ENCODE measurements at regions not wholly inside any gene's neighbourhood (a gene's known extent, or its start where the extent isn't known, plus 50 kb on each side); places are given as distances from the start of the nearest gene placed in this dataset.

GRCh38 chr10:35765066-35765527 lies 123.0 kb upstream of the FZD8 start:
- Mint-ChIP-seq H3K27me3 (peaks cover 7% of the 10 kb centered on the region), H3K9me3 (ENCODE audit: insufficient read depth) (no peaks in the 10 kb centered on the region), H3K27ac (no peak overlapping the region), H3K4me3 (no peak overlapping the region), H3K4me1 (no peaks in the 10 kb centered on the region)
- ChIA-PET POLR2A (no interaction called here), CTCF (no interaction called here)
- peaks cover 0 to 4% (median 0%) of the 10 kb centered on the region in 3 donors for H3K9me3 ChIP-seq (ENCODE audit: control extremely low read depth in 1 of 3, control insufficient read depth in 2 of 3, insufficient read depth in 1 of 3, low read length in 2 of 3)
- DNase-seq (no peak), ATAC-seq (ENCODE audit: low read depth) (no peak)
- no peaks in the 10 kb centered on the region for H3K27me3 ChIP-seq (replicated peaks in 1 of 4; ENCODE audit: control extremely low read depth in 1 of 4, control insufficient read depth in 3 of 4, insufficient read depth in 4 of 4, low read length in 3 of 4)
- peak overlapping the region; percentile 38 for H2AFZ ChIP-seq (ENCODE audit: insufficient read depth, low read depth, low read length, poor library complexity, severe bottlenecking)
- no peaks in the 10 kb centered on the region for H3K79me2 ChIP-seq (ENCODE audit: control insufficient read depth, insufficient read depth, low read length)
- TF ChIP-seq, protein P1, sequence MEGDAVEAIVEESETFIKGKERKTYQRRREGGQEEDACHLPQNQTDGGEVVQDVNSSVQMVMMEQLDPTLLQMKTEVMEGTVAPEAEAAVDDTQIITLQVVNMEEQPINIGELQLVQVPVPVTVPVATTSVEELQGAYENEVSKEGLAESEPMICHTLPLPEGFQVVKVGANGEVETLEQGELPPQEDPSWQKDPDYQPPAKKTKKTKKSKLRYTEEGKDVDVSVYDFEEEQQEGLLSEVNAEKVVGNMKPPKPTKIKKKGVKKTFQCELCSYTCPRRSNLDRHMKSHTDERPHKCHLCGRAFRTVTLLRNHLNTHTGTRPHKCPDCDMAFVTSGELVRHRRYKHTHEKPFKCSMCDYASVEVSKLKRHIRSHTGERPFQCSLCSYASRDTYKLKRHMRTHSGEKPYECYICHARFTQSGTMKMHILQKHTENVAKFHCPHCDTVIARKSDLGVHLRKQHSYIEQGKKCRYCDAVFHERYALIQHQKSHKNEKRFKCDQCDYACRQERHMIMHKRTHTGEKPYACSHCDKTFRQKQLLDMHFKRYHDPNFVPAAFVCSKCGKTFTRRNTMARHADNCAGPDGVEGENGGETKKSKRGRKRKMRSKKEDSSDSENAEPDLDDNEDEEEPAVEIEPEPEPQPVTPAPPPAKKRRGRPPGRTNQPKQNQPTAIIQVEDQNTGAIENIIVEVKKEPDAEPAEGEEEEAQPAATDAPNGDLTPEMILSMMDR (IDR thresholded peaks at IDR 0.05) = no peak
- TF ChIP-seq EZH2 (IDR thresholded peaks at IDR 0.05; ENCODE audit: borderline replicate concordance, insufficient read depth, low read depth, low read length, poor library complexity, severe bottlenecking) = no peak
- WGBS (ENCODE audit: insufficient coverage) = 25% methylated on average over 23 of the region's 24 CpGs
- H3K4me2 ChIP-seq (replicated peaks; ENCODE audit: low read depth, low read length, poor library complexity, severe bottlenecking) = peak overlapping the region; percentile 8
- H4K20me1 ChIP-seq (ENCODE audit: control insufficient read depth, insufficient read depth, low read length, poor library complexity, severe bottlenecking) = no peaks in the 10 kb centered on the region
- no peak overlapping the region for H3K9ac ChIP-seq (ENCODE audit: low read length)
- intact Hi-C loops (cut with micrococcal nuclease) = no loop called here
- no peaks in the 10 kb centered on the region for H3K4me1 ChIP-seq (ENCODE audit: control insufficient read depth in 2 of 2, insufficient read depth in 2 of 2, low read length in 2 of 2)
- no peak overlapping the region for H3K27ac ChIP-seq (ENCODE audit: low read length in 2 of 2)
- H3K36me3 ChIP-seq (replicated peaks in 1 of 2; ENCODE audit: control extremely low read depth in 1 of 2, control insufficient read depth in 1 of 2, extremely low read depth in 1 of 2, insufficient read depth in 2 of 2, low read length in 1 of 2) = no peaks in the 10 kb centered on the region
- H3K4me3 ChIP-seq (ENCODE audit: control extremely low read depth in 1 of 5, extremely low read depth in 1 of 5, insufficient read depth in 1 of 5, low read depth in 2 of 5, low read length in 4 of 5) = no peak overlapping the region

DNA sequence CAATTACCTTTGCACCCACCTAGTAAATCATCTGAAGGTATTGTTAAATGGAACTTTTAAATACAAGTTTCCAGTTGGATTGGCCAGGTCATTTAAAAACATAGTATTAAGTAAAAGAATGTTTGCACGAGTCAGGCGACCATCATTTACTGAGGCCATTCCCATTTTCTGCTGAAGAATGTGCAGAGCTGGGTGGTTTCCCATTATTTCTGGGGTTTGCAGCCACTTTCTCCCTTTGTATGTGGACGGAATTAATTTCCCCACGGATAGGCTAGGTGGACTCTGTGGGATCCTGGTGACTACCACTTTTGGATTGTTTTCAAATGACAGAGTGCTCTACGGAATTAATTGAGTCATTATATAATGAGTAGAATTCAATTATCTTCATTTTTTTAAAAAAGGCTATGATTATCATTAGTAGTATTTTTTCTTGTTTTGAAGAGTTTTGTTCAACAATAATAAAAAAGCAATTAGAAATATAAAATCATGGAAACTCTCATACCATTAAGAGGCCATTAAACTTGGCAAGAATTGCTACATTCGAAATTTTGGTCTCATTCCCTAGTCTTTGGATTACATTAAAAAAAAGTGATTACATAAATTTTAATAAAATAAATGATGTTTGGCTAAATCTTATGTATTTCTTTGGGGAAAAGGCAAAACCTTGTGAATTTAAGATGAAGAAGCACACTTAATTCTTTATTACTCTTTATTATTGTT lies 120.4 kb upstream of the FZD8 start:
- H3K79me2 ChIP-seq (ENCODE audit: control insufficient read depth, insufficient read depth, low read length) = no peaks in the 10 kb centered on the region
- POLR2A ChIA-PET = no interaction called here
- DNase-seq (no peak), ATAC-seq (ENCODE audit: low read depth) (no peak)
- intact Hi-C loops (cut with micrococcal nuclease) = no loop called here
- no peaks in the 10 kb centered on the region for H3K9me3 Mint-ChIP-seq (ENCODE audit: insufficient read depth)
- no peaks in the 10 kb centered on the region for H4K20me1 ChIP-seq (ENCODE audit: control insufficient read depth, insufficient read depth, low read length, poor library complexity, severe bottlenecking)
- H3K27me3 ChIP-seq (replicated peaks in 1 of 4; ENCODE audit: control extremely low read depth in 1 of 4, control insufficient read depth in 3 of 4, insufficient read depth in 4 of 4, low read length in 3 of 4) = no peaks in the 10 kb centered on the region
- H3K36me3 ChIP-seq (replicated peaks in 1 of 2; ENCODE audit: control extremely low read depth in 1 of 2, control insufficient read depth in 1 of 2, extremely low read depth in 1 of 2, insufficient read depth in 2 of 2, low read length in 1 of 2) = no peaks in the 10 kb centered on the region
- WGBS (ENCODE audit: insufficient coverage) = no CpG with 5 or more reads among the region's 6 CpGs
- H2AFZ ChIP-seq (ENCODE audit: insufficient read depth, low read depth, low read length, poor library complexity, severe bottlenecking) = no peak overlapping the region
- H3K9ac ChIP-seq (ENCODE audit: low read length) = no peak overlapping the region
- H3K4me3 ChIP-seq (ENCODE audit: control extremely low read depth in 1 of 5, extremely low read depth in 1 of 5, insufficient read depth in 1 of 5, low read depth in 2 of 5, low read length in 4 of 5) = no peak overlapping the region
- no peak overlapping the region for H3K4me3 Mint-ChIP-seq
- H3K4me1 Mint-ChIP-seq = no peaks in the 10 kb centered on the region
- peaks cover 0 to 4% (median 0%) of the 10 kb centered on the region in 3 donors for H3K9me3 ChIP-seq (ENCODE audit: control extremely low read depth in 1 of 3, control insufficient read depth in 2 of 3, insufficient read depth in 1 of 3, low read length in 2 of 3)
- H3K27ac ChIP-seq (ENCODE audit: low read length in 2 of 2) = no peak overlapping the region
- H3K27ac Mint-ChIP-seq = no peak overlapping the region
- TF ChIP-seq EZH2 (IDR thresholded peaks at IDR 0.05; ENCODE audit: borderline replicate concordance, insufficient read depth, low read depth, low read length, poor library complexity, severe bottlenecking) = no peak
- TF ChIP-seq, protein P1 (IDR thresholded peaks at IDR 0.05) = no peak
- CTCF ChIA-PET = no interaction called here
- no peaks in the 10 kb centered on the region for H3K4me1 ChIP-seq (ENCODE audit: control insufficient read depth in 2 of 2, insufficient read depth in 2 of 2, low read length in 2 of 2)
- H3K27me3 Mint-ChIP-seq = peaks cover 10% of the 10 kb centered on the region
- H3K4me2 ChIP-seq (replicated peaks; ENCODE audit: low read depth, low read length, poor library complexity, severe bottlenecking) = no peak overlapping the region

Measured in B cell (primary cell).